GM13976 (cell line): ENCODE measurements at regions not wholly inside any gene's neighbourhood (a gene's known extent, or its start where the extent isn't known, plus 50 kb on each side); places are given as distances from the start of the nearest gene placed in this dataset.

ENCODE experiments used
- DNase-seq: peaks from one replicate; pipeline ENCODE4 v3.0.0; 2012; ENCODE audit warnings: low spot score
- in situ Hi-C: fragments of 300-500 bp; cut with MboI; formaldehyde crosslinking; loops from one replicate; pipeline ENCODE4 v1.12.0; 2022; ENCODE audit warnings: low sequenced_read_pairs, mixed read lengths, inconsistent platforms; ENCODE audit not compliant: unreplicated experiment
- TF ChIP-seq, protein P1 (sequence below): IDR thresholded peaks from 2 replicates; pipeline ENCODE4 v1.5.1; 2012; ENCODE audit warnings: borderline replicate concordance, mild to moderate bottlenecking; ENCODE audit not compliant: insufficient read depth; ENCODE audit errors: extremely low read depth, missing control alignments, control extremely low read depth

DNA sequence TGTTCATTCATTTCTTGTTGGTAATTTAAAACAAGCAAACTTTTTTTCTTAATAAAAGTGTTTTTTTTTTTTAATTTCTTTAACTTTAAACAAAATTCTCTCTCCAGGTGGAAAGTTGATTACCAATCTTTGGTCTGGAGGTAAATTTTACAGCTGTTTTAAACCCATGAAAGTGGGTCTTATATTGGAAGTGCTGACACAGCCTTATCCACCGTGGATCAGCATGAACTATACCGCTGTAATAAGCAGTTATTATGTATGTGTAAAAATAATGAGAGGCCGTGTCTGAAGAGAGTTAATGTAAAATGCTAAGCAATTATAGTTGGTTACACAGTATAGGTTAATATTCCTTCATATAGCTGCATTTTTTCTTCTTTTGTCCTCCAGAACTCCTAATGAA is 378.1 kb upstream of the ATP5MC3 start:
- in situ Hi-C loops, result no loop called here
- TF ChIP-seq, protein P1, sequence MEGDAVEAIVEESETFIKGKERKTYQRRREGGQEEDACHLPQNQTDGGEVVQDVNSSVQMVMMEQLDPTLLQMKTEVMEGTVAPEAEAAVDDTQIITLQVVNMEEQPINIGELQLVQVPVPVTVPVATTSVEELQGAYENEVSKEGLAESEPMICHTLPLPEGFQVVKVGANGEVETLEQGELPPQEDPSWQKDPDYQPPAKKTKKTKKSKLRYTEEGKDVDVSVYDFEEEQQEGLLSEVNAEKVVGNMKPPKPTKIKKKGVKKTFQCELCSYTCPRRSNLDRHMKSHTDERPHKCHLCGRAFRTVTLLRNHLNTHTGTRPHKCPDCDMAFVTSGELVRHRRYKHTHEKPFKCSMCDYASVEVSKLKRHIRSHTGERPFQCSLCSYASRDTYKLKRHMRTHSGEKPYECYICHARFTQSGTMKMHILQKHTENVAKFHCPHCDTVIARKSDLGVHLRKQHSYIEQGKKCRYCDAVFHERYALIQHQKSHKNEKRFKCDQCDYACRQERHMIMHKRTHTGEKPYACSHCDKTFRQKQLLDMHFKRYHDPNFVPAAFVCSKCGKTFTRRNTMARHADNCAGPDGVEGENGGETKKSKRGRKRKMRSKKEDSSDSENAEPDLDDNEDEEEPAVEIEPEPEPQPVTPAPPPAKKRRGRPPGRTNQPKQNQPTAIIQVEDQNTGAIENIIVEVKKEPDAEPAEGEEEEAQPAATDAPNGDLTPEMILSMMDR, result no peak
- no peak for DNase-seq

DNA sequence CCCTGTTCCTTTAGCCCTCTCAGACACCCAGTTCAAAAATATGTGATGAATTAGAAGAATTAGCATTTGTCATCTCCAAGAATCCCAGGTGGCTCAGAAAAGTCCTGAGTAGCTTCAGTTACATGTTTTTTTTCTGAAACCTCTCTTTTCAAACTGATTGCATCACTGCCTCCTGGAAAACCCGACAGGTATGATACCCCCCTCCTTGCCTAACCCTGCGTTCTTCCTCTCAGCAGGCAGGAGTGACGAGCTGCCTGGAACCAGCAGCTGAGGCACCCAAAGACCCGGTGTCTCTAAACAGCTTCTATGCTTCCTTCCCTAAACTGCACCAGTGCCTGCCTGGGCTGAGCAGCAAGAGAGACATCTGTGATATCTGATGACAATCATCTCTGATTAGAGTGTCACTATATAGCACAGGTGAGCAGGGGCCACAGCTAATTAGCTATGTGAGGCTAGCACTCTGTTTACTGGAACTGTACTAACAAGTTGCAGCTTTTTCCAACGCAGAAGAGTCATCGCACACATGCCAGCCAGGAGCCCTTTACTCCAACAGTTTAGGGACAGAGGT is 376.4 kb upstream of the ATP5MC3 start:
- in situ Hi-C loops, result no loop called here
- no peak for DNase-seq
- TF ChIP-seq, protein P1, result no peak

DNA sequence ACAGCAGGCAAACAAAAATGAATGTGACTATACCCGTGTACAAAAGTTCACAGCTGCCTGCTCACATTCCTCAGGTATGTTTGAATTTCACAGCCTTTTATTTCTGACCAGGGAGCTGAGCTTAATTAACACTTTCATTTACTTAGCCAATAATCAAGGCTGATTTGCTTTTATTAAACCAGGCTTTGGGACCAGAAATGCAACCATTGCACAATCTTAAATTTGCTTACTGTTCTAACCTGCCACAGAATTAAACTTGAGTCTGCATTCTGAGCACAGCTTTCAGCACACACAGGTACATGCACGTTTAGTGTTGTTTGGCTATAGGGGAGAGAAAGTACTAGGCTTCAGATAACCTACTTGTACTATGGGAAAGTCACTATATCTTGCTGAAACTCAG is 372.4 kb upstream of the ATP5MC3 start:
- TF ChIP-seq, protein P1, result no peak
- no peak for DNase-seq
- in situ Hi-C loops, result no loop called here

DNA sequence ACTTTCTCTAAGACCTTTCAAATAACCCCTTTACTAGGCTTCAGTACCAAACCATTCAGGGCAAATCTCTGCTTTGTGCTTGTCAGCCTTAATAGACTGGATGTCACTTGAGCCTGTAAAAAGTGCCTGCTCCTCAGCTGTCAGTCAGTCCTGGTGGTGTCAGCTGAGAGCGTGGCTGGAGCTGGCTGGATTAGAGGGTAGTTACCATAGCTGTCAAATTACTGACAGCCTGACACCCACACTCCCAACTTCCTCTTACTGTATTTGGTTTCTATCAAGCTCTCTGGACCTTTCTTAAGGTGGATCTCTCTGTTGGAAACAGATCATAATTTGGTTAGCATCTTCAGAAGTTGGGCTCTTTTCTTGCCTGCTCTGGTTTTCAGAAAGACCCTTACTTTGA is 371.4 kb upstream of the ATP5MC3 start:
- in situ Hi-C loops, result no loop called here
- no peak for DNase-seq
- TF ChIP-seq, protein P1, result no peak

DNA sequence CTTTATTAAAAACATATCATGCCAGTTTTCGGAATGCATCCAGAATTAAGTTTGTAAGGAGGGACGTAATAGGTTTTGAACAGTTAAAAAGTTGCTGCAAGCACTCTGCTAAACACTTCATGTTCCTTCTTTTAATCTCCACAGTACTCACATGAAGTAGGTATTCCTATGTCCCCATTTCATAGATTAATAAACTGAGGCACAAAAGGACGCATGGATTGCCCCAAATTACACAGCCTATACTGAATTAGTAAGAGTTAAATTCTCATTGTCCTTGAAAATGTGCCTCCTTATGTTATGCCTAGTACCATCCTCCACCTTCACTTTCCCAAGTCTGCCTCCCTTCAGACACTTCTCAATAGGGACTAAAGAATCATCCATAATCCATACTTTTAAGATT is 358.9 kb upstream of the ATP5MC3 start:
- no peak for DNase-seq
- TF ChIP-seq, protein P1, result no peak
- in situ Hi-C loops, result no loop called here

DNA sequence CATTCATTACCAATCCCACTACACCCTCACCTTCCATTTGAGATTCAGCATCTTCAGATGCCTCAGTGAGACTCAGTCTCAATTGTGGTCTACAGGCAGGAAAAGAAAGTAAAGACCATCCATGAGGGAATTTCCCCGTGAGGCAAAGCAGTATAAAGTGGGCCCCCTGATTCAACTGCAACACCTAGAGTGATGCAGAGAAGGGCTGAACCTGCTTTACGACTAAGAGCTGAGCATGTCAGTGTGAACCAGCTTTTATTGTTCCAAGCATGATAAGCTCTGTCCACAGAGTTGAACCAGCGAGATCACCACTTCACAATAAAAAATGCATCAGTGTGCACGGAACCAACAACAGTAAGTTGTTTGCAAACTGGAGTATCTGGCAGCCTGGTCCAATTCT is 357.6 kb upstream of the ATP5MC3 start:
- in situ Hi-C loops, result no loop called here
- no peak for DNase-seq
- TF ChIP-seq, protein P1, result no peak

DNA sequence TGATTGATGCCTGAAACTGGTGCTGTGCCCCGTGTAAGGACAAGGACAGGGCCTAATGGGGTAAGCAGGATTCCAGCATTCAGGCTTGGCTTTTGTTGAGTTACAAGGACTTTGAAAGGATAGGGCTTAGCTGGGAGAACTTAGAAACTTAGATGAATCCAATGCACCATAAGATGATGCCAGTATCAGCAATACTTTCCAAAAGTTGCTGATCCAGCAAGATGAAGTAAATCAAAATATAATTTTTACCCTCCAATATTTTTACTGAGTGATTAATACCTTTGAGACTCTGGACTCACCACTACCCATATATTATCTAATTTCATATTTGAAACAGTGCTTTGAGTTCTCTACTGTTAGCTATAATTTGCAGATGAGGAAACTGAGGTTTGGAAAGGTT is 354.5 kb upstream of the ATP5MC3 start:
- in situ Hi-C loops, result no loop called here
- TF ChIP-seq, protein P1, result no peak
- no peak for DNase-seq
